ENCODE measurements at regions not wholly inside any gene's neighbourhood (a gene's known extent, or its start where the extent isn't known, plus 50 kb on each side); places are given as distances from the start of the nearest gene placed in this dataset.

DNA sequence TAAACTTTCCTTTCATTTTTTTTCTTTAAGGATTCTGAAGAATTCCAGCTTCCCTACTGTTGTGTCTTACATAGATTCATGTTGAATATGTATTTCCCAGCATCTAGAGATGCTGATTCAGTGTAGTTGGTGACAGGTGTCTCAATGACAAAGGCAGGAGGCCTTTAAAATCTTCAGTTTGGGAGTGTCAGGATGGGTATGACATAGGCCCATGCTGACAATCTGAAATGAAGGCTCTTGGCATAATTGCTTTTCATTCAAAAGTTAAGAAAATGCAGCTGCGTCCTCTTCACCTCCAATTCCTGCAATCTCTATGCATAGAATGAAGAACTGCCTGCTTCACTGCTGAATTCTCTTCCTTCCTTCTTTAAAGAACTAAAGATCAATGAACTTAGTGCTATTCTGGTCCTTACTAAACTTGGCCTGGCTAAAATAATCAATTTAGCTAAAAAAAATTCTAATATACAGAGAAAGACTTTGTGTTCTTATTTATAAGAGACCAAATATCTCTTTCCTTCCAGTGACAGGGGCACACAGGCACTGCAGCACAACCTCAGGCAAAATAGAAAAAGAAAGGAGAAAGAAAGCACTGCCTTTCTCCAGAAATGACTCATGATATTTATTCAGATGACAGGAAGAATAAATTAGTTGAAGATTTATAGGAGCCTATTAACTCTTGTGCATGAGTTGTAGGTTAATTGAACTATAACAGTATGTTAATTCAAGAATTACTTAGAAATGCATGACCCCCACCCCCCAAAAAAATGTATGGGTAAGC, 152.6 kb upstream of the GBE1 start:
- no peak overlapping the region for H2AK5ac ChIP-seq (ENCODE audit: low read length)
- DNase-seq: no peak
- no peaks in the 10 kb centered on the region for H3K79me1 ChIP-seq (ENCODE audit: low read length)
- no CpG with 5 or more reads among the region's 1 CpG for WGBS (ENCODE audit: extremely low coverage, insufficient coverage, insufficient read length)
- no peaks in the 10 kb centered on the region for H3K4me1 ChIP-seq (ENCODE audit: control insufficient read depth in 1 of 2, insufficient read depth in 2 of 2, low read length in 2 of 2)
- H4K12ac ChIP-seq (ENCODE audit: low read depth, low read length): no peak overlapping the region
- no peak overlapping the region for H2BK12ac ChIP-seq (ENCODE audit: low read length)
- H2BK5ac ChIP-seq (ENCODE audit: low read depth, low read length, poor library complexity): no peak overlapping the region
- no peak overlapping the region for H3K27ac ChIP-seq (ENCODE audit: low read depth, low read length)
- H3K79me2 ChIP-seq (ENCODE audit: control insufficient read depth, insufficient read depth, low read length, poor library complexity): no peaks in the 10 kb centered on the region
- no peaks in the 10 kb centered on the region for H3K27me3 ChIP-seq (ENCODE audit: insufficient read depth, low read length)
- no peak overlapping the region for H3K14ac ChIP-seq (ENCODE audit: low read length)
- H3K18ac ChIP-seq (ENCODE audit: low read length): no peak overlapping the region
- H4K91ac ChIP-seq (ENCODE audit: low read depth, low read length): no peak overlapping the region
- H3K9ac ChIP-seq (ENCODE audit: low read length): no peak overlapping the region
- H3K23ac ChIP-seq (ENCODE audit: low read length): no peak overlapping the region
- H3K4me3 ChIP-seq (ENCODE audit: low read depth, low read length): no peak overlapping the region
- no peak overlapping the region for H3K4ac ChIP-seq (ENCODE audit: low read depth, low read length)
- no peak overlapping the region for H3K4me2 ChIP-seq (ENCODE audit: low read length)
- H2AFZ ChIP-seq (ENCODE audit: insufficient read depth, low read length, poor library complexity): no peak overlapping the region
- H3K36me3 ChIP-seq (ENCODE audit: control insufficient read depth in 1 of 2, insufficient read depth in 2 of 2, low read length in 2 of 2): no peaks in the 10 kb centered on the region
- no peak overlapping the region for H4K8ac ChIP-seq (ENCODE audit: low read depth, low read length)
- no peak overlapping the region for H2BK120ac ChIP-seq (ENCODE audit: insufficient read depth, low read length, poor library complexity)
- H3K9me3 ChIP-seq (ENCODE audit: insufficient read depth, low read depth, low read length): no peaks in the 10 kb centered on the region

DNA sequence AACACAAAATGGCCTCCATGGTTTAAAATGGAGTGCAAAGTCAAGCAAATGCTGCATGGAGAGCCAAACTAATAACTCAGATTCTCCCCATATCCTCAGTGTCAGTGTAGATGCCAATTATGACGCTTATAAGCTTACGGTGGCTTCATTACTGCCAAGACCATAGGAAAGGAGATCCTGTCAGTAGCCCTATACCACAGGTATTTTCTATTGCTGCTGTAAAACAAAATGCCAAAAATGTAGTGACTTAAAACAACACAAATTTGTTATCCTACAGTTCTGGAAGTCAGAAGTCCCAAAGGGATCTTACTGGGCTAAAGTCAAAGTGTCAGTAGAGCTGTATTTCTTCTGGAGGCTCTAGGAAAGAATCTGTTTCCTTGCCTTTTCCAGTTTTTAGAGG, 149.8 kb upstream of the GBE1 start:
- Histone ChIP-seq H3K4me3 (ENCODE audit: low read depth, low read length) (no peak overlapping the region), H2AK5ac (ENCODE audit: low read length) (no peak overlapping the region), H4K8ac (ENCODE audit: low read depth, low read length) (no peak overlapping the region), H4K91ac (ENCODE audit: low read depth, low read length) (no peak overlapping the region), H3K9me3 (ENCODE audit: insufficient read depth, low read depth, low read length) (no peaks in the 10 kb centered on the region), H3K79me1 (ENCODE audit: low read length) (no peaks in the 10 kb centered on the region), H2BK120ac (ENCODE audit: insufficient read depth, low read length, poor library complexity) (no peak overlapping the region), H3K14ac (ENCODE audit: low read length) (no peak overlapping the region), H2BK12ac (ENCODE audit: low read length) (no peak overlapping the region), H3K23ac (ENCODE audit: low read length) (no peak overlapping the region), H3K27me3 (ENCODE audit: insufficient read depth, low read length) (no peaks in the 10 kb centered on the region), H3K36me3 (ENCODE audit: control insufficient read depth in 1 of 2, insufficient read depth in 2 of 2, low read length in 2 of 2) (no peaks in the 10 kb centered on the region), H3K4ac (ENCODE audit: low read depth, low read length) (no peak overlapping the region), H3K18ac (ENCODE audit: low read length) (no peak overlapping the region), H2BK5ac (ENCODE audit: low read depth, low read length, poor library complexity) (no peak overlapping the region), H4K12ac (ENCODE audit: low read depth, low read length) (no peak overlapping the region), H3K4me2 (ENCODE audit: low read length) (no peak overlapping the region), H3K4me1 (ENCODE audit: control insufficient read depth in 1 of 2, insufficient read depth in 2 of 2, low read length in 2 of 2) (no peaks in the 10 kb centered on the region), H2AFZ (ENCODE audit: insufficient read depth, low read length, poor library complexity) (no peak overlapping the region), H3K27ac (ENCODE audit: low read depth, low read length) (no peak overlapping the region), H3K9ac (ENCODE audit: low read length) (no peak overlapping the region), H3K79me2 (ENCODE audit: control insufficient read depth, insufficient read depth, low read length, poor library complexity) (no peaks in the 10 kb centered on the region)
- DNase-seq: no peak
- WGBS (ENCODE audit: extremely low coverage, insufficient coverage, insufficient read length): no CpG with 5 or more reads among the region's 2 CpGs

DNA sequence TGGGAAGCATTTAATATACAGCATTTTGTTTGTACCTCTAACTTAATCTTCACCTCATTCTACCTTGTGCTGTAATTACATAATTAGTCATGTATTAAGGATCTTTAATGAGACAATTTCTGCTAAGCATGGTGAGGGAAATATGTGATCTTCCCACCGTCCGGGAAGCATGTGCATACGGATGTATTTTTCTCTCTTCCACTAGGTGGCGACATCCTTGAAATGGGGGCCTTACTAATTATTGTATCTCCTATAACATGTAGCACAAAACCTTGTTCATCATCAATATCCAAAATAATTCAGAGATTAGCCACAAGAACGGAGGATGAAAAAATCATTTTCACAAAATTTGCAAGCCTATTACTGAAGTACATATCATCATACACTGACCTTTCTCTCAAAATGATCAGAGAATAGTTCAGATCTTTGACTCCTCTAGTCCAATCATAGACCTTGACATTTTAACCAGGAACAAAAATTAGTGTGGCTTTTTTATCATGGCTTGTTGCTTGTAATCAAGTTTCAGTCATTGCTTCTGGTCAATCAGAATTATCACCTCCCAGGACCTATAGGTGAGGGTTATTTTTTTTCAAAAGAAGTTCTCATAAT, 148.9 kb upstream of the GBE1 start:
- Histone ChIP-seq H2AK5ac (ENCODE audit: low read length) (no peak overlapping the region), H3K79me2 (ENCODE audit: control insufficient read depth, insufficient read depth, low read length, poor library complexity) (no peaks in the 10 kb centered on the region), H4K8ac (ENCODE audit: low read depth, low read length) (no peak overlapping the region), H4K91ac (ENCODE audit: low read depth, low read length) (no peak overlapping the region), H4K12ac (ENCODE audit: low read depth, low read length) (no peak overlapping the region), H3K23ac (ENCODE audit: low read length) (no peak overlapping the region), H3K9me3 (ENCODE audit: insufficient read depth, low read depth, low read length) (no peaks in the 10 kb centered on the region), H3K27ac (ENCODE audit: low read depth, low read length) (no peak overlapping the region), H2BK12ac (ENCODE audit: low read length) (no peak overlapping the region), H3K14ac (ENCODE audit: low read length) (no peak overlapping the region), H2BK120ac (ENCODE audit: insufficient read depth, low read length, poor library complexity) (no peak overlapping the region), H3K4me1 (ENCODE audit: control insufficient read depth in 1 of 2, insufficient read depth in 2 of 2, low read length in 2 of 2) (no peaks in the 10 kb centered on the region), H3K27me3 (ENCODE audit: insufficient read depth, low read length) (no peaks in the 10 kb centered on the region), H2AFZ (ENCODE audit: insufficient read depth, low read length, poor library complexity) (no peak overlapping the region), H3K18ac (ENCODE audit: low read length) (no peak overlapping the region), H2BK5ac (ENCODE audit: low read depth, low read length, poor library complexity) (no peak overlapping the region), H3K4me3 (ENCODE audit: low read depth, low read length) (no peak overlapping the region), H3K4me2 (ENCODE audit: low read length) (no peak overlapping the region), H3K36me3 (ENCODE audit: control insufficient read depth in 1 of 2, insufficient read depth in 2 of 2, low read length in 2 of 2) (no peaks in the 10 kb centered on the region), H3K4ac (ENCODE audit: low read depth, low read length) (no peak overlapping the region), H3K9ac (ENCODE audit: low read length) (no peak overlapping the region), H3K79me1 (ENCODE audit: low read length) (no peaks in the 10 kb centered on the region)
- DNase-seq: peak in 1 of 2 donors; percentile 75
- no CpG with 5 or more reads among the region's 5 CpGs for WGBS (ENCODE audit: extremely low coverage, insufficient coverage, insufficient read length)

DNA sequence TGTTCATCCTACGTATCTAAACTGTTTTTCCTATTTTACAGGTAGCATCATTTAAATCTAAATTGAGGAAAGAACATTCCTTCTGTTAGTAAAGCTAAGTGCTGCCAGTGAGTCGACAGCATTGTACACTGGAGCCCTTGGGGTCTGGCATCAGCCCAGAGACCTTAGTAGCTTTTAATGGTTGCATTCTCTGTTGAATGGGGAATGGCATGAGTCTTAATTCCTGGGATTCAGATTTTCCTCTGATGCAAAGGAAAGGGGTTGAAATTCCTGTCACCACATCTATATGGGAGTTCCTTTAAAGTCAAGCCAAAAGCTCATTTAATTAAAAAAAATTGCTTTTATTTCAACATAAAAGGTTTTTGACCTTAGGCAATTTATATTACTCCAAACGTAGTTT, 148.4 kb upstream of the GBE1 start:
- H2BK5ac ChIP-seq (ENCODE audit: low read depth, low read length, poor library complexity): no peak overlapping the region
- no peak overlapping the region for H2BK120ac ChIP-seq (ENCODE audit: insufficient read depth, low read length, poor library complexity)
- no peak overlapping the region for H3K4me2 ChIP-seq (ENCODE audit: low read length)
- no peaks in the 10 kb centered on the region for H3K79me1 ChIP-seq (ENCODE audit: low read length)
- H2AK5ac ChIP-seq (ENCODE audit: low read length): no peak overlapping the region
- no peak overlapping the region for H3K9ac ChIP-seq (ENCODE audit: low read length)
- WGBS (ENCODE audit: extremely low coverage, insufficient coverage, insufficient read length): no CpG with 5 or more reads among the region's 3 CpGs
- no peaks in the 10 kb centered on the region for H3K27me3 ChIP-seq (ENCODE audit: insufficient read depth, low read length)
- H2AFZ ChIP-seq (ENCODE audit: insufficient read depth, low read length, poor library complexity): no peak overlapping the region
- H3K36me3 ChIP-seq (ENCODE audit: control insufficient read depth in 1 of 2, insufficient read depth in 2 of 2, low read length in 2 of 2): no peaks in the 10 kb centered on the region
- H4K8ac ChIP-seq (ENCODE audit: low read depth, low read length): no peak overlapping the region
- no peaks in the 10 kb centered on the region for H3K79me2 ChIP-seq (ENCODE audit: control insufficient read depth, insufficient read depth, low read length, poor library complexity)
- DNase-seq: no peak
- no peaks in the 10 kb centered on the region for H3K9me3 ChIP-seq (ENCODE audit: insufficient read depth, low read depth, low read length)
- H4K91ac ChIP-seq (ENCODE audit: low read depth, low read length): no peak overlapping the region
- no peak overlapping the region for H3K27ac ChIP-seq (ENCODE audit: low read depth, low read length)
- no peak overlapping the region for H3K23ac ChIP-seq (ENCODE audit: low read length)
- H3K18ac ChIP-seq (ENCODE audit: low read length): no peak overlapping the region
- no peak overlapping the region for H4K12ac ChIP-seq (ENCODE audit: low read depth, low read length)
- H3K14ac ChIP-seq (ENCODE audit: low read length): no peak overlapping the region
- no peak overlapping the region for H2BK12ac ChIP-seq (ENCODE audit: low read length)
- no peaks in the 10 kb centered on the region for H3K4me1 ChIP-seq (ENCODE audit: control insufficient read depth in 1 of 2, insufficient read depth in 2 of 2, low read length in 2 of 2)
- H3K4ac ChIP-seq (ENCODE audit: low read depth, low read length): no peak overlapping the region
- no peak overlapping the region for H3K4me3 ChIP-seq (ENCODE audit: low read depth, low read length)

All from trophoblast cell (in vitro differentiated cells and primary cell).